ENCODE measurements at regions not wholly inside any gene's neighbourhood (a gene's known extent, or its start where the extent isn't known, plus 50 kb on each side); places are given as distances from the start of the nearest gene placed in this dataset.

- no peak for TF ChIP-seq POLR2AphosphoS5 (IDR thresholded peaks at IDR 0.05)
- no peak for TF ChIP-seq CTCF (IDR thresholded peaks at IDR 0.05)
- TF ChIP-seq EP300 (IDR thresholded peaks at IDR 0.05), result no peak
Observed at GRCh38 chr7:155377071-155377837, 79.6 kb downstream of the INSIG1 start.

All from gastroesophageal sphincter (tissue), 3 donors.